NCI-H460 (cell line): ENCODE measurements at regions not wholly inside any gene's neighbourhood (a gene's known extent, or its start where the extent isn't known, plus 50 kb on each side); places are given as distances from the start of the nearest gene placed in this dataset.
"Not testable (repeated sequence)": the region's sequence is repeated elsewhere in the genome, so short reads cannot be mapped to it uniquely, and the experiment has no call there.

Source experiments
- DNase-seq: peaks from one replicate; pipeline ENCODE4 v3.0.0-alpha.2; 2016; ENCODE audit warnings: low read depth; ENCODE audit errors: extremely low read depth

DNA sequence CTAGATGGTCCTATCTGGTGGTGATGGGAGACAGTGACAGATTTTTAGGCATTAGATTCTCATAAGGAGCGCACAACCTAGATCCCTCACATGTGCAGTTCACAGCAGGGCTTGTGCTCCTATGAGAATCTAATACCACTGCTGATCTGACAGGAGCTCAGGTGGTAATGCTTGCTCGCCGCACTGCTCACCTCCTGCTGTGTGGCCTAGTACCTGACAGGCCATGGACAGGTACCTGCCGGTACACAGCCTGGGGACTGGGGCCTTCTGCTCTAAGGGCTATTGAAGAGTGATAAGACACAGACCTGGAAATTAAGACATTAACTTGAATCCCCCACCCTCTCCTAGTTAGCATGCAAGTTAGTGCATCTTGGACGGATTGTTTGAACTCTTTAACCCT lies 64.4 kb downstream of the KLRB1 start:
- not testable (repeated sequence) for DNase-seq

GRCh38 chr12:9542827-9543226 lies 64.9 kb downstream of the KLRB1 start:
- DNase-seq = not testable (repeated sequence)

- not testable (repeated sequence) for DNase-seq
Measured at GRCh38 chr12:9515925-9516324, 91.8 kb downstream of the KLRB1 start.

DNA sequence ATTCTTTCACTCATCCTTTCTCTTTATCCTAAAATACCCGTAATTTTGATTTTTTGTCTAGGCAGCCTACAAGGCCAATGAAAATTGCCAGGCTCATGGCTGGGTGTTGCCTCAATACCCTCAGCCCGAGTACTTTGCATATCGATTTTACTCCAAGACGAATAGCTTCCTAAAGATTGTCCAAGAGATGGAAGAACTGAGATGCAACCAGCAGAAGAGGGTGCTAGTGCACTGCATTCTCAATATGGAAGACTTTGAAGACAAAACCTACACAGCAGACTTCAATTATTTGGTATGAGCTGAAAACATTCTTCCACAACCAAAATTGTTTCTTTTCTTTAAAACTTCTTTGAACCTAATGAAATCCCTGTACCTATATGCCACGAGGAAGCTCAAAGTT lies 95.0 kb downstream of the KLRB1 start:
- not testable (repeated sequence) for DNase-seq

DNA sequence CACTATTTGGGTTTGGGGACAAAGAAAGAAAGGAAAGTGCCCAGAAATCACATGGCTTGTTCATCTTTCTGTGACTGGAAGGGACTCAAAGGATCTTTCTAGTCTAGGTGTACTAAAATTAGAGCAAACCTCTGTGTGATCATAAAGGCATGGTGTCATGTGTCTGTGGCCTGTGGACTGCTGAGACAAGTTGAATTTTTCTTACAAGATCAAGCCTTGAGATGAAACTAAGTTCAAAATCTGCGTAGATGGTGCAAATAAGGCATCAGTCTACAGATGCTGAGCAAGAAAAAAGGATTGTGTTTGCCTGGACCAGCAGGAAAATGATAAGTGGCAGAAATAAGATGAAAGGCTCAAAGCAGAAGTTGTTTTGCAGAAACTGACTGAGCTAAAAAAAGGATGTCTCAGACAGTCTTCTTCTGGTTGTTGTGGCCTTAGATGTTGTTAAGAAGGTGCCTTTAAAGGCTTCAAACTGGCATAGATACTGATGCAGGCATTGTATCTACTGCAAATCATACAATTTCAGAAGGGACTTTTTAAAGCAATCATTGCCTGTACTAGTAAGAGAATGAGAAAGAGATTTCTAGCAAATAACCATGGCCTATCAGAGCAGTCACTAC lies 97.2 kb downstream of the KLRB1 start:
- DNase-seq = not testable (repeated sequence)

DNA sequence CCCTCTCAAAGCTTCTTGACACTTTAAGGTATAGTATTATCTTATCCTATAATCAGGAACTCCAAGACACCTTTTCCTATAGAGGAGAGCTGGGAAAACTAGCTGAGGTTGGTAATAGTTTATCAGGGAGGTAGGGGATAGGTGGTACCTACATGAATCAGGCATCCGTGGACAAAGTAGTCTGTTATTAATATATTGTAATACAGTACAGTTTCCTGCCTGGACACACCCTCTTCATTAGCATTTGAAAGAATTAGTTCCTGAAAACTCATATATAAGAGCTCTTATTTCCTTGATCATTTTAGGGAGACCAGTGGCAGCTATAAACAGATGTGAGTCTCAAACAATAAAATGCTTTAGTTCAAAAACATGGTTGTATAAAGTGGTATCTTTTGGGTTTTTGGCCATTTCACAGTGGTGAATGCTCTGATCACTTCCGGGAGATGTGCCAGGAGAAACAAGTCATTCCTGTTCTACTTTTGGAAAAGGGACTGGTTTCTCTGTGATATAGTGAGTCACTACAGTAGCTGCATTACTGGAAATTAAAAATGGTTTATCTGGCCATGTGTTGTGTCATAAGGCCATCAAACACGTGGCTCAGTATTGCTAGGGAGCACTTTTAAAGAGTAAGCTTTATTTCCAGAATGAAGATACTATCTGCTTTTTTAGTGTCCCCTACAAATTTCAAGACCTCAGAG lies 98.1 kb downstream of the KLRB1 start:
- DNase-seq = no peak

GRCh38 chr12:9506746-9507145 lies 101.0 kb downstream of the KLRB1 start:
- DNase-seq = no peak

- not testable (repeated sequence) for DNase-seq
Measured at GRCh38 chr12:9503384-9503783, 104.3 kb downstream of the KLRB1 start.

GRCh38 chr12:9502845-9503244 lies 104.9 kb downstream of the KLRB1 start:
- DNase-seq = not testable (repeated sequence)

- not testable (repeated sequence) for DNase-seq
Measured at GRCh38 chr12:9493325-9493724, 114.4 kb downstream of the KLRB1 start.

- DNase-seq = not testable (repeated sequence)
Measured at GRCh38 chr12:9481289-9481688, 126.4 kb downstream of the KLRB1 start.

DNA sequence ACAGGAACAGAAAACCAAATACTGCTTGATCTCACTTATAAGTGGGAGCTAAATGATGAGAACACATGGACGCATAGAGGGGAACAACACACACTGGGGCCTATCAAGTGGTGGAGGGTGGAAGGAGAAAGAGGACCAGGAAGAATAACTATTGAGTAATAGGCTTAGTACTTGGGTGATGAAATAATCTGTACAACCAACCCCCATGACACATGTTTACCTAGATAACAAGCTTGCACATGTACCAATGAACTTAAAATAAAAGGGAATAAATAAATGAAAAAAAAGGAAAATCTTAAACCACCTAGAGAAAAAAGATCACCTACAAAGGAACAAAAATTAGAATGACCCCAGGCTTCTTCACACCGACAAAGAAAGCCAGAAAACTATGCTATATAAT lies 133.5 kb downstream of the KLRB1 start:
- DNase-seq = not testable (repeated sequence)

GRCh38 chr12:9473638-9474037 lies 134.1 kb downstream of the KLRB1 start:
- not testable (repeated sequence) for DNase-seq

DNA sequence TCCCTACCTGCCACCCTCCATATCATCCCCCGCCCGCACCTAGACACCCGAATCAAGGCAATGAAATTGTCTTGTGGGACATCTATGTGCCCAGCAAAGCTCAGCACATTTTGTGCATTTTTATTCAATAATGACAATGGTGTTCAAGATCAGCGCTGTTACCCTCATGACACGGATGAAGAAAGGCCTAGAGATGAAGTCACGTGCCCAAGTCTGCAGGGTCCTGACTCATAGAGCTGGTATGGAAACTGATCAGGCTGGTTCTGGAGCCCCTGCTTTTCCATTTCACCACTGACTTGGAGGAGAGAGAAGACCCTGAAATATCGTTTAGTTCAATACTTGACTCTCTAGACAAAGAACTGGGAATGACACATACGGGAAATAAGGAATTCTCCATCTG lies 136.2 kb downstream of the KLRB1 start:
- not testable (repeated sequence) for DNase-seq

DNA sequence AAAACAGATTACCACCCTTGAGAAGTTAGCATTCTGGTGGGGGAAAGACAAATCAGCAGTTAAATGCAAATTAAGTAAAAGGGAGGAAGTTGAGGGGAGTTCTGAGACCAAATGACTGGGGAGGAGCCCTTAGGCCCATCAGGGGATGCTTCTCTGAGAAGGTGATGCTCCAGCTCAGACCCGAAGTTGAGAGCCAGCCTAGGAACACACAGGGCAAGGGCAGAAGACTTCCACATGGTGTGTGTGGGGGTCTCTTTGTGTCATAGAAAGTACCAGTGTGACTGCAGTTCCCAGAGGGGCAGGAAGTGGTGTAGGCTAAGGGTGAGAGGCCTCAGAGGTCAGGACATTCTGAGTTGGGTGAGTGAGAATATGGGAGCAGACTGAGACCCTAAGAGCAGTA lies 137.3 kb downstream of the KLRB1 start:
- DNase-seq = not testable (repeated sequence)

- not testable (repeated sequence) for DNase-seq
Measured at GRCh38 chr12:9469956-9470355, 137.8 kb downstream of the KLRB1 start.

- DNase-seq = not testable (repeated sequence)
Measured at GRCh38 chr12:9469463-9469862, 138.3 kb downstream of the KLRB1 start.

DNA sequence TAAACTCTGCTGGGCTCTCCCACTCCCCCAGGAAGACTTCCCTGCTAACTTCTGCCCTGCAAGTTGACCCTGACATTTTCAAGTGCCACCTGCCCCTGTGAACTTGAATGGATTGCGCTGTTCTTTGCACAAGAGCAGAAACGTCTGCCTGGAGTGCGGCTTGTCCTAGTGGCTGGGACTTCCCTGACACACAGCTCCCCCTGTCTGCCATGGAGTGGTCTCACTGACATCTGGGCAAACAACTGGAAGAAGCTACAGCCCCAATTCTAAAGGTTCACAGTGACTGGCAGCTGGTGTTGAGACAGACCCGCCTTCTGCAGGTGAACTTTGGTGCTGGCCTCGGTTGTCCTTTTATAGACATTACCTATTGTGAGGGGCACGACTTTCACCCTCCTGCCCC lies 138.7 kb downstream of the KLRB1 start:
- not testable (repeated sequence) for DNase-seq

DNA sequence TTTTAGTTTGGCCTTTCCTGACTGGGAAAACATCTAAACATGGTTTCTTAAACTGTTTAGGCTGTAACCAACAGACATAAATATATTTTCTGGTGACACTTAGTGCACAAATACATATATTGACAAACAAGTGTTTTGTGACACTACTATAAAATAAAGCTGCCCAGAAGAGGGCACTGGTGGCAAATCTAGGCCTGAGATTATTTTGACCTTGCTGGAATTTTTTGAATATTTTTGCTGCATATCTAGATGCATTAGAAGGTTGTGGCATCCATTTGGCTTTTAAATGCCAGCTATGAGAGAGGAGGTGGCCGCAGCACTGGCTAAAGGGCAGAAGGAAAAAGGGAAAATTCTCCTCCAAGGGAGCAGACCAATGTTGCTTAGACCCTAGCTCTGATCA lies 139.6 kb downstream of the KLRB1 start:
- DNase-seq = not testable (repeated sequence)

DNA sequence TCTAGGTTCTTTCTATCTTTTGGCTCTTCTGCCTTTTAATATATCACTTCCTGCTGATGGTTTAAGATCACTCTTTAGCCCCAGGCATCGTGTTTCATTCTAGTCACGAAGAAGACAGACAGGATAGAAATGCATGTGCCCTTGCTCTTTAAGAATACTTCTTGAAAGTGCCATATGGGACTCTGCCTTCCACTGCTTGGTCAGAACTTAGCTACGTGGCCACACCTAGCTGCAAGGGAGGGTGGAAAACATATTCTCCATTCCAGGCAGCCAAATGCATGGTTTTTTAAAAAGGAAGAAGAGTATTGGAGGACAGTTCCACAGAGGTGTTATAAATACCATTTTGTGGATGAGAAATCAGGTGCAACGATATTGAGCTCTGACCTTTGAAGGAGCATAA lies 143.3 kb downstream of the KLRB1 start:
- DNase-seq = no peak

- not testable (repeated sequence) for DNase-seq
Measured at GRCh38 chr12:9455516-9455915, 152.2 kb downstream of the KLRB1 start.

DNA sequence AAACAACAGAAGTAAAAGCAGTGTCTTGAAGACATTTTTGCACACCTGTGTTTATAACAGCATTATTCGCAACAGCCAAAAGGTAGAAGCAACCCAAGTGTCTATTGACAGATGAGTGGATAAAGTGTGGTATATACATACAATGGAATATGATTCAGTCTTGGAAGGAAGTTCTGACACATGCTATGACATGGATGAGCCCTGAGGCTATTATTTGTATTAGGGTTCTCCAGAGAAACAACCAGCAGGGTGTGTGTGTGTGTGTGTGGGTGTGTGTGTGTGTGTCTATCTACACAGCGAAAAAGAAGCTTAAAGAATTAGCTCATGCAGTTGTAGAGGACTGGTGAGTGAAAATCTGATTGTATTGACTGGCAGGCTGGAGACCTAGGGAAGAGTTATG lies 153.7 kb downstream of the KLRB1 start:
- not testable (repeated sequence) for DNase-seq
